Urothelium cell line (cell line): ENCODE measurements at regions not wholly inside any gene's neighbourhood (a gene's known extent, or its start where the extent isn't known, plus 50 kb on each side); places are given as distances from the start of the nearest gene placed in this dataset.

ENCODE experiments used
- DNase-seq: peaks from one replicate; pipeline ENCODE4 v3.0.0; 2011; ENCODE audit warnings: low spot score, mixed read lengths
- FAIRE-seq: peaks from 2 replicates; lab custom pipeline; 2011; peaks lifted over from hg19 to GRCh38; lab: Jason Lieb, UNC

DNA sequence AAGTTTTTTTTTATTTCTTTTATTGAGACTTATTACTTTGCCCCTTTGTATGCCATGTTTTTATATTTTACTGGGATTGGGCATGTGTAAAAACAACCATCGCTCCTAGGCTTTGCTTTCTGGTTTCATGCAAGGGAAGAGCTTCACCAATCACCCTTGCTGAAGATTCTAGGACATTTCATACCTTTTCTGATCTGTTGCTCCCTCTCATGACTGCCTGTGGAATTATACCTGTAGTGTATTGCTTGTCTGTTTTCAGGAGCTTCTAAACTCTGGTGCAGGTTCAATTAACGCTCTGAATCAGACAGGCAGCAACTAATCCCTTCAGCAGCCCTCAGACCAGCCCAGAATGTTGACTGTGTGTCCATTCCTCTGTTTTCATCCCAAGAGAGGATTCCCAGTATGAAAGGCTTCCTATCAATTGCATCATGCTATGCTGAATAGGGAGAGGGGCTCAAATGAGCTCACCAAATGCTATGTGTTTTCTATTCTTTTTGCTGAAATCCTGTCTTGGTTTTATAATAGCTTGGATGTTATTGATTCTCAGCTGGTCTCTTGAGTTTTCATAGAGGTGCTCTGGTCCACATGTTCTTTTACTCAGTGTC is 572.9 kb upstream of the CDH6 start:
- FAIRE-seq = no peak
- DNase-seq = no peak

DNA sequence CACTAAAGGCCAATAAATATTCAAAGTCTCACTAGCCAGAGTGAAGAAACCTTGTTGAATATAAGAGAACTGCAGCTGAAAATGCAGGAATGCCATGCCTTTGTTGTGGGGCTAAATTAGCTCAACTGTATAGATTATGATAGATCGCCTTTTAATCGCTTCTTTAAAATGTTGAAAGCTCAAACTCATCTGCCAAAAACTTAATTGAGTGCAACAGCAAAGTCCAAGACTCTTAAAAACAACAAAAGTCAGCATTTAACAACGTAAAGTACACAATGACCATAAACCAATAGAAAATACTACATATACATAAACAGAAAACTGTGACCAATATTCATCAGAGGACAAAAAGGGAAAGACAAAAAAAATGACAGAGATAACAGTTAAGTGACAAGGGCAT is 585.0 kb upstream of the CDH6 start:
- FAIRE-seq (no peak), DNase-seq (no peak)

- FAIRE-seq = no peak
- DNase-seq = no peak
These were observed 586.1 kb upstream of the CDH6 start for GRCh38 chr5:30607301-30607894.

DNA sequence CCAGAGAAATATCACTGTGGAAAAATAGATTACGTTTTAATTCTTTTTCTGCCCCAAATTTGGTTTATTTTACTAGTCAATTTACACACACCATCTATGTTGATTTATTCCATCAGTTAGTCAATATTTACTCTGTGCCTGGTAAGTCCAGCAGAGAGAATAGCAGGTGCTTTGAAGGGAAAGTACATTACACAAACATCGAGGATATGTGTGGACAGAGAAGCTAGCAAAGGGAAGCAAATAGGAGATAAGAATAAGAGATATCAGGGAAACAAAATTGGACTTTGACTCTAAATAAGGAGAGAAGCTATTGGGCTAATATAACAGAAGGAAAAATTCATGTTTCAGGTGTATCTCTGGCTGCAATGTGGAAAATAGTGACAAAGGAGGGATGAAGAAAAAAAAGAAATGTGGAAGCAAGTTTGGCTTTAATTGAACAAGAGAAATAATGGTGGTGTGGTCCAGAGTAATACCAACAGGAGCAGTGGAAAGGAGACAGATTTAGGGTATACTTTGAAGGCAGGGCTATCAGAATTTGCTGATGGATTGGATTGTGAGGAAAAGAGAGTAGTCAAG is 587.7 kb upstream of the CDH6 start:
- no peak for DNase-seq
- FAIRE-seq = no peak

- DNase-seq (no peak), FAIRE-seq (no peak)
These were observed 588.7 kb upstream of the CDH6 start for GRCh38 chr5:30604648-30605262.

DNA sequence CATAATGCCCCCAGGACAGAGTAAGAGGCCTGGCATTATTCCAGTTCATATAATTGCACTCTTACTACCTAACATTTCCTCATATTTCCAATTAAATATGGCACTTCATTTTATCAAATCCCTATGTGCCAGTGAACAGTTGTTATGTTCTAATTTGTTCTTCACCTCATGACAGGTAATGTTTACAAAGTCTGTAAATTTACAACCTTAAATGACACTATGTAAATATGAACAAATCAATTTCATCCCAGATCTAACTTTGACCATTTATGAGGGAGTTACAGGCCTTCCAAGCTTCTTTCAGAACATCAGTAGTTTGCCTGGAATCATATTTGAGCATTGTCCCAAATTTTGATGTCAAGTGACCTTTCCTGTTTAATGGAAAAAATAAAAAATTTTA is 592.6 kb upstream of the CDH6 start:
- no peak for DNase-seq
- no peak for FAIRE-seq

- FAIRE-seq (no peak), DNase-seq (no peak)
These were observed 596.9 kb upstream of the CDH6 start for GRCh38 chr5:30596495-30597064.

GRCh38 chr5:30594331-30594730 is 599.2 kb upstream of the CDH6 start:
- FAIRE-seq = no peak
- no peak for DNase-seq

DNA sequence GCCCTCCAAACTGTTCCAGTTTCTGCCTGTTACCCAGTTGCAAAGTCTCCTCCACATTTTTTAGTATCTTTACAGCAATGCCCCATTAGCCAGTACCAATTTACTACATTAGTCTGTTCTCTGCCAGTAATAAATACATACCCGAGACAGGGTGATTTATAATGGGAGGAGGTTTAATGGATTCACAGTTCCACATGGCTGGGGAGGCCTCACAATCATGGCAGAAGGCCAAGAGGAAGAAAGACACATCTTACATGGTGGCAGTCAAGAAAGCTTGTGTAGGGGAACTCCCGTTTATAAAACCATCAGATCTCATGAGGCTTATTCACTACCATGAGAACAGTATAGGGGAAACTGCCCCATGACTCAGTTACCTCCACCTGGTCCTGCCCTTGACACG is 600.7 kb upstream of the CDH6 start:
- DNase-seq (no peak), FAIRE-seq (no peak)

DNA sequence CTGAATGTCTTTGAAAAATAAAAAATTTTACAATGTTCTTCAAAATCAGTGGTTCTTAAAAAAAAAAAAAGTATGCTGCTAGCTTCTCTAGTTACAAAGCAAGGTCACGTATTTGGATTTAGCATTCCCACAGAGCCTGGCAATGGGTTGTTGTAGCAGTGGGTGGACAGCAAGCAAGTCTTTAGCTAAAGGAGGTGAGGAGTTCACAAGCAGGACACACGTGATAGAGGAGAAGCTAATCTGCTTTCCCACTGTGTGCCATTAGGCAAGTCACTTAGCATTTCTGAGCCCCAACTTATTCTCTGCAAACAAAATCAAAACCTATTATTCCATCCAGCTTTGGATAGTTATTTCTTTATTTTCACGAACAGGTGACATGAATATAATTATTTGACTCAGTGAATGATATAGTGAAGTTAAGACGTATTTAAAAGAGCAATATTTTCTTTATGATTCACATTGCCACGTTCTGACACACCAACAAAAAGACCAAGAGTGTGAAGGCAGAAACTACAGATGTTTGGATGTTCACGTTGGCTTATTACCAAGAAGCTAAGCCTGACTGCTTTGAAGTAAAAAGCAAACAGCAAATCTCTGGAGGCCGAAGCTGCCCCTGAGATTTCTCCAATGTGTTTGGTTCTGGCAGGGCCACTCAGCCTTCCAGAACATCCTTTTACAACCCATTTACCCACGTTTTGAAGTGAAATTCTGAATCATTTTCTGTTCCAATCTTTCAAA is 612.1 kb upstream of the CDH6 start:
- DNase-seq = no peak

GRCh38 chr5:30574761-30575160 is 618.7 kb upstream of the CDH6 start:
- no peak for FAIRE-seq

More for the DNA sequence above, 612.1 kb upstream of the CDH6 start:
- no peak for FAIRE-seq

GRCh38 chr5:30572279-30572678 is 621.2 kb upstream of the CDH6 start:
- FAIRE-seq = no peak
- DNase-seq = peak; percentile 53

More at GRCh38 chr5:30574761-30575160, 618.7 kb upstream of the CDH6 start:
- peak; percentile 30 for DNase-seq

GRCh38 chr5:30561771-30562170 is 631.7 kb upstream of the CDH6 start:
- FAIRE-seq = no peak
- DNase-seq = no peak

DNA sequence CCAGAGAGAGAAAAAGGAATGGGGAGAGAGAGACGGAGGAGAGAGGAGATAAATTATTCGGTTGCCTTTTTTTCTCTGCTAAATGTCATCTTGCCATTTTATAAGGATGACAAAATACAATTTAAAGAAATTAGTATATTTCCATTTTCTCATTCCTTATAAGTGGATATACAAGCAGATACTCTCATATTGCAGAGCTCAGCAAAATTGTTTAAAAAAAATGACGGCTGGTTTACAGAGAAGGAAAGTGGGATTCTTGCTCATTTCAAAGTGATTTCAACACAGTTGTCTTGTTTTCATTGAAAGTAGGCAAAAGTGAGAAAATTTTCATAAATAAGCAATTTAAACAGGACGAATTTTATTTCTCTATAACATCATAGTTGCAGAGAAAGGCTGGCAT is 641.9 kb upstream of the CDH6 start:
- DNase-seq = no peak

DNA sequence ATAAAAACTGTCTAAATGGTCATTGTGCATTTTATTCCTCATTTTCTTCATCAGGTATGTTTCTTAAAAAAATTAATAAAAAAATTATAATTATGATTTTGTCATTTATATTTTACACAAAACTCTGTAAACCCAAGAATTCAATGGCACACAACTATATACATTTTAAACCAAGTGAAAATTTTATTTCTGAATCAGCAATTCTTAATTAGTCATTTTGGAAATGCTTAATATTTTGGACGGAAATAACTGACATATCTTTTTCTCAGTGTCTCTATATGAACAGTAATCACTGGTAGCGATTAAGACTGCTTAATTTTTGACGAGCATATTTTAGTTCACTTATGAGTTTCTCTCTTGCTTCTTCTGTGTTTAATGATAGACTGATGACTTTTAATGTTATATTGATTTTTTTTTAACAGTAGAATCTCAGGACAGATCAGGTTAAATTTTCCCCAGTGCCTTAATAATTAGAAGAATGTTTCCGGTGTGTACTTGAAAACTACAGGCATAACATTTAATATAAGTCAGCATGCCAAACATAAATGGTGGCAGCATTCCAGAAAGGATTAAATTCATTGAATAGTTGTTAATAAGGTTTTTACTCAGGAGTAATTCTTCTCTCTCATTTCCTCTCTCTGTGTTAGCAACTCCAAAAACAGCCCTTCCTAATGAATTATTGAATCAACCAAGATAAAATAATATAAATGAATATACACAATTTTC is 644.7 kb upstream of the CDH6 start:
- DNase-seq (no peak), FAIRE-seq (no peak)

More for the DNA sequence above, 641.9 kb upstream of the CDH6 start:
- FAIRE-seq = no peak

DNA sequence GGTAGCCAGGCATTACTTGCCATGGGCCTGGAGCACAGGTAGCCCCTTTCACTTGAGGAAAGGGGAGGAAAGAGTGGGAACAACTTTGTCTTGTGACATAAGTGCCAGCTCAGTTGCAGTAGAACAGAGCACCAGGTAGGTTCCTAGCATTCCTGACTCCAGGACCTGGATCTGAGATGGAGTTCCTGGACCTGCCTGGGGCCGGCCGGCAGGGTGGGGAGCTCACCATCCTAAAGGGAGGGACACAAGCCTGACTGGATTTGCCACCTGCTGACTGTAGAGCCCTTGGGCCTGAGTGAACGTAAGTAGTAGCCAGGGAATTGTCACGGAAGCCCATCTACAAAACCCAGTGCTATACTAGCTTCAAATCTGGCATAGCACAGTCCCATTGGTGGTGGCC is 653.3 kb upstream of the CDH6 start:
- DNase-seq (no peak), FAIRE-seq (no peak)

GRCh38 chr5:30539004-30539634 is 654.4 kb upstream of the CDH6 start:
- FAIRE-seq = peak; percentile 20
- DNase-seq = peak; percentile 69

DNA sequence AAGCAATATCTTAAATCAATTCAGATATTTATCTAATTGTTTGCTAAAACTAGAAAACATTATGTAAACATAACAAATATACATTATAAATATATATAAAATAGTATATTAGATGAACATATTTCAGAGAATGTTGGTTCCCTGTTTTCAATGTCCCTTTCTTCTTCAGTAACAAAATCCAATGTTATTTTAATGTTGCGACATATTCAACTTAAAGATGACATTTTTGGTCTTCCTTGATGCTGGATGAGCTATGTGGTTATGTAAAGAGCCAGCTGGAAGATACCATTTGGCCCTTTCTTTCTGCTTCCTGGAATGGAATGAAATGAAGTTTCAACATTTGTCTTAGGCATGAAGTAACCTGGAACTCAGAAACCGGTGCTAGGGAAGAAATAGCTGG is 668.1 kb upstream of the CDH6 start:
- DNase-seq (no peak), FAIRE-seq (no peak)

DNA sequence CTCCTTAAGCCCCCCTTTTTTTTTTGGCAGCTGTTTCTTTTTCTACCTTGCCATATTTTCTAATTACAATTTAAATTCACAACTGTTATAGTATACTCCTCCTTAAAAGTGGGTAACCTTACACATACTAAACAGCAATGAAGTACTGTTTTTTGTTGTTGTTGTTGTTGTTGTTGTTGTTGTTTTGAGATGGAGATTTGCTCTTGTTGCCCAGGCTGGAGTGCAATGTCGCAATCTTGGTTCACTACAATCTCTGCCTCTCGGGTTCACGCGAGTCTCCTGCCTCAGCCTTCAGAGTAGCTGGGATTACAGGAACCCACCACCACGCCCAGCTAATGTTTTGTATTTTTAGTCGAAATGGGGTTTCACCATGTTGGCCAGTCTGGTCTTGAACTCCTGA is 669.1 kb upstream of the CDH6 start:
- DNase-seq (no peak), FAIRE-seq (no peak)

DNA sequence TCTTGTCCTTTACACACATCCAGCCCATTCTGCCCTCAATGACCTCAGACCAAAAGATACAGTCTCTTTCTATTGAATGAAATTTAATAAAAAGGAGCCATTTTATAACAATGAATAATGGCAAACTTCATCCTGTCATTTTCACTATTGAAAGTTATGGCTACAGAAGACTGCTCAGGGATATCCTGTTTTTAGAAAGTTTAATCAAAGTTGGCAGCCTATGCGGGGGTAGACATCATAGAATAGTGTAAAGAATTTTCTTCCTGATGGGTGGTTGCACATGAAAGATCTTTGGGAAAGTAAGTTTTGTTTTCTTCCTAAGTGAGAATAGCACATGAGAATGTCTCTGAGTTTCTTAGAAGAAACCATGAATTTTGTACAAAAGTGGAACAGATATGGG is 670.4 kb upstream of the CDH6 start:
- FAIRE-seq = no peak

More for the DNA sequence above, 670.4 kb upstream of the CDH6 start:
- no peak for DNase-seq
